PC-9 (cell line): ENCODE measurements at regions not wholly inside any gene's neighbourhood (a gene's known extent, or its start where the extent isn't known, plus 50 kb on each side); places are given as distances from the start of the nearest gene placed in this dataset.

Source experiments
- EZH2 ChIP-seq: fragments of 200-600 bp; sonication (generic); IDR thresholded peaks from 2 replicates; pipeline ENCODE4 v1.8.0; 2017; ENCODE audit warnings: antibody characterized with exemption, low read depth
- TF ChIP-seq, protein P1 (sequence below): fragments of 200-600 bp; sonication (generic); conservative IDR thresholded peaks from 2 replicates; pipeline ENCODE4 v1.6.1; 2017; ENCODE audit warnings: mixed run types, antibody characterized with exemption, mild to moderate bottlenecking, moderate library complexity

DNA sequence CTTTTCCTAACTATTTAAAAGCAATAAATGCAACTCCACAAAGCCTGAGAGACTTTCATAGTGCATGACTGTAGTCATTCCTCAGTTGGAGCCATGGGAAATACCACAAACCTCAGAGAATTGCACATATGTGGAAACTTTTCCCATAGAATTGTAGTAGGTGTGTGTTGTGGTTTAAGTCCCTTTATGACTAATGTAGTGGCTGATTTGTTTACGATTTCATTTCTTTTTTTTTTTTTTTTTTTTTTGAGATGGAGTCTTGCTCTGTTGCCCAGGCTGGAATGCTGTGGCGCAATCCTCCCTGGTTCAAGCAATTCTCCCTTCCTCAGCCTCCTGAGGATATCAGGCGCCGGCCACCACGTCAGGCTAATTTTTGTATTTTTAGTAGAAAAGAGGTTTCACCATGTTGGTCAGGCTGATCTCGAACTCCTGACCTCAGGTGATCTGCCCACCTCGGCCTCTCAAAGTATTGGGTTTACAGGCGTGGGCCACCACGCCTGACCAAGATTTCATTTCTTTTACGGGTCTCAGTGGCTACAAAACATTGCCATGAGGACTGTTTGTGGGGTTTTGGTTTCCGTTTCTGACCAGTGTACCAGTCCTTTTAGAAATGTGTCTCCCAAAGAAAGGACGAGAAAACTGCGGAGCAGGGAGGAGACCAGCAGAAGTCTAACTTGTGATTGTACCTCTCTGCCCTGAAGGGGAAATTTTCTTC lies 212.1 kb upstream of the MARCKS start:
- TF ChIP-seq, protein P1, sequence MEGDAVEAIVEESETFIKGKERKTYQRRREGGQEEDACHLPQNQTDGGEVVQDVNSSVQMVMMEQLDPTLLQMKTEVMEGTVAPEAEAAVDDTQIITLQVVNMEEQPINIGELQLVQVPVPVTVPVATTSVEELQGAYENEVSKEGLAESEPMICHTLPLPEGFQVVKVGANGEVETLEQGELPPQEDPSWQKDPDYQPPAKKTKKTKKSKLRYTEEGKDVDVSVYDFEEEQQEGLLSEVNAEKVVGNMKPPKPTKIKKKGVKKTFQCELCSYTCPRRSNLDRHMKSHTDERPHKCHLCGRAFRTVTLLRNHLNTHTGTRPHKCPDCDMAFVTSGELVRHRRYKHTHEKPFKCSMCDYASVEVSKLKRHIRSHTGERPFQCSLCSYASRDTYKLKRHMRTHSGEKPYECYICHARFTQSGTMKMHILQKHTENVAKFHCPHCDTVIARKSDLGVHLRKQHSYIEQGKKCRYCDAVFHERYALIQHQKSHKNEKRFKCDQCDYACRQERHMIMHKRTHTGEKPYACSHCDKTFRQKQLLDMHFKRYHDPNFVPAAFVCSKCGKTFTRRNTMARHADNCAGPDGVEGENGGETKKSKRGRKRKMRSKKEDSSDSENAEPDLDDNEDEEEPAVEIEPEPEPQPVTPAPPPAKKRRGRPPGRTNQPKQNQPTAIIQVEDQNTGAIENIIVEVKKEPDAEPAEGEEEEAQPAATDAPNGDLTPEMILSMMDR, result no peak
- TF ChIP-seq EZH2, result no peak
